Neural crest cell (in vitro differentiated cells): ENCODE measurements at regions not wholly inside any gene's neighbourhood (a gene's known extent, or its start where the extent isn't known, plus 50 kb on each side); places are given as distances from the start of the nearest gene placed in this dataset.

Experiments
- DNase-seq: peaks from one replicate; pipeline ENCODE4 v3.0.0; 2021; ENCODE audit warnings: low read depth, mixed read lengths, low spot score
- H3K27ac Mint-ChIP-seq: one replicate; pipeline ENCODE4 v1.8.0; 2021; ENCODE audit warnings: mild to moderate bottlenecking, mixed read lengths; ENCODE audit not compliant: unreplicated experiment
- H3K27me3 Mint-ChIP-seq: 2 replicates; pipeline ENCODE4 v1.8.0; 2021; ENCODE audit warnings: low read depth, mild to moderate bottlenecking, mixed read lengths
- H3K36me3 Mint-ChIP-seq: 2 replicates; pipeline ENCODE4 v1.8.0; 2021; ENCODE audit warnings: low read depth, mild to moderate bottlenecking, mixed read lengths
- H3K4me1 Mint-ChIP-seq: 2 replicates; pipeline ENCODE4 v1.8.0; 2021; ENCODE audit warnings: mixed read lengths
- H3K4me3 Mint-ChIP-seq: one replicate; pipeline ENCODE4 v1.8.0; 2021; ENCODE audit warnings: mild to moderate bottlenecking, mixed read lengths
- H3K9me3 Mint-ChIP-seq: 2 replicates; pipeline ENCODE4 v1.8.0; 2021; ENCODE audit warnings: mixed read lengths
- TF ChIP-seq, protein P1 (sequence below): fragments of 200-600 bp; sonication (generic); conservative IDR thresholded peaks from 2 replicates; pipeline ENCODE4 v1.5.0; 2021; ENCODE audit warnings: antibody characterized with exemption, mild to moderate bottlenecking

- no peaks in the 10 kb centered on the region for H3K36me3 Mint-ChIP-seq
- H3K9me3 Mint-ChIP-seq: no peaks in the 10 kb centered on the region
- no peak overlapping the region for H3K4me3 Mint-ChIP-seq
- H3K4me1 Mint-ChIP-seq: peaks cover 7% of the 10 kb centered on the region
- DNase-seq: no peak
- TF ChIP-seq, protein P1, sequence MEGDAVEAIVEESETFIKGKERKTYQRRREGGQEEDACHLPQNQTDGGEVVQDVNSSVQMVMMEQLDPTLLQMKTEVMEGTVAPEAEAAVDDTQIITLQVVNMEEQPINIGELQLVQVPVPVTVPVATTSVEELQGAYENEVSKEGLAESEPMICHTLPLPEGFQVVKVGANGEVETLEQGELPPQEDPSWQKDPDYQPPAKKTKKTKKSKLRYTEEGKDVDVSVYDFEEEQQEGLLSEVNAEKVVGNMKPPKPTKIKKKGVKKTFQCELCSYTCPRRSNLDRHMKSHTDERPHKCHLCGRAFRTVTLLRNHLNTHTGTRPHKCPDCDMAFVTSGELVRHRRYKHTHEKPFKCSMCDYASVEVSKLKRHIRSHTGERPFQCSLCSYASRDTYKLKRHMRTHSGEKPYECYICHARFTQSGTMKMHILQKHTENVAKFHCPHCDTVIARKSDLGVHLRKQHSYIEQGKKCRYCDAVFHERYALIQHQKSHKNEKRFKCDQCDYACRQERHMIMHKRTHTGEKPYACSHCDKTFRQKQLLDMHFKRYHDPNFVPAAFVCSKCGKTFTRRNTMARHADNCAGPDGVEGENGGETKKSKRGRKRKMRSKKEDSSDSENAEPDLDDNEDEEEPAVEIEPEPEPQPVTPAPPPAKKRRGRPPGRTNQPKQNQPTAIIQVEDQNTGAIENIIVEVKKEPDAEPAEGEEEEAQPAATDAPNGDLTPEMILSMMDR: no peak
- H3K27ac Mint-ChIP-seq: no peak overlapping the region
- peaks cover 2% of the 10 kb centered on the region for H3K27me3 Mint-ChIP-seq
Observed at GRCh38 chr9:89808756-89809181, 204.0 kb downstream of the GADD45G start.

DNA sequence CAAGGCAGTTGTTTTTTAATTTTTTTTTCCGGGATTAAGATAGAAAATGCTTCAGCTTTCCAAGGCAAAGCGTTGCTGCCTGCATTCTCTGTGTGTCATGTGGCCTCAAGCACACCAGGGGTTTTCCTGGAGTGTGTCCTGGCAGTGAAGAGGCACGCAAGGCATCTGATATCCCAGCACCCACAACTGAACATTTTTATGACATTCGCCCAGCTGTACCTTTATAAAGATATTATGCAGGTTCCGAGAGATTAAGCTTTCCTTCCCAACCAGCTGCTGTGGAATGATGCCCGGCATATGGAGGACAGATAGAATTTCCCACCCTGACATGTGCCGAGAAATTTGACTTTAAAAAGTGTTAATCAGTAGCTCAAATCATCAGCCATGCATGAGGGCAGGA lies 205.6 kb downstream of the GADD45G start:
- Mint-ChIP-seq H3K36me3 (no peaks in the 10 kb centered on the region), H3K4me1 (peaks cover 12% of the 10 kb centered on the region), H3K9me3 (no peaks in the 10 kb centered on the region), H3K27ac (no peak overlapping the region), H3K4me3 (no peak overlapping the region), H3K27me3 (peaks cover 2% of the 10 kb centered on the region)
- DNase-seq: no peak
- TF ChIP-seq, protein P1: no peak

GRCh38 chr9:89811356-89811755 lies 206.5 kb downstream of the GADD45G start:
- no peak for DNase-seq
- no peak overlapping the region for H3K4me3 Mint-ChIP-seq
- H3K36me3 Mint-ChIP-seq: no peaks in the 10 kb centered on the region
- no peak overlapping the region for H3K27ac Mint-ChIP-seq
- H3K4me1 Mint-ChIP-seq: peaks cover 12% of the 10 kb centered on the region
- TF ChIP-seq, protein P1: no peak
- H3K9me3 Mint-ChIP-seq: no peaks in the 10 kb centered on the region
- H3K27me3 Mint-ChIP-seq: peaks cover 2% of the 10 kb centered on the region

GRCh38 chr9:89811886-89812450 lies 207.2 kb downstream of the GADD45G start:
- Mint-ChIP-seq H3K4me1 (peaks cover 12% of the 10 kb centered on the region), H3K4me3 (no peak overlapping the region), H3K9me3 (no peaks in the 10 kb centered on the region), H3K27me3 (peaks cover 2% of the 10 kb centered on the region), H3K36me3 (no peaks in the 10 kb centered on the region), H3K27ac (no peak overlapping the region)
- DNase-seq: no peak
- TF ChIP-seq, protein P1: no peak

DNA sequence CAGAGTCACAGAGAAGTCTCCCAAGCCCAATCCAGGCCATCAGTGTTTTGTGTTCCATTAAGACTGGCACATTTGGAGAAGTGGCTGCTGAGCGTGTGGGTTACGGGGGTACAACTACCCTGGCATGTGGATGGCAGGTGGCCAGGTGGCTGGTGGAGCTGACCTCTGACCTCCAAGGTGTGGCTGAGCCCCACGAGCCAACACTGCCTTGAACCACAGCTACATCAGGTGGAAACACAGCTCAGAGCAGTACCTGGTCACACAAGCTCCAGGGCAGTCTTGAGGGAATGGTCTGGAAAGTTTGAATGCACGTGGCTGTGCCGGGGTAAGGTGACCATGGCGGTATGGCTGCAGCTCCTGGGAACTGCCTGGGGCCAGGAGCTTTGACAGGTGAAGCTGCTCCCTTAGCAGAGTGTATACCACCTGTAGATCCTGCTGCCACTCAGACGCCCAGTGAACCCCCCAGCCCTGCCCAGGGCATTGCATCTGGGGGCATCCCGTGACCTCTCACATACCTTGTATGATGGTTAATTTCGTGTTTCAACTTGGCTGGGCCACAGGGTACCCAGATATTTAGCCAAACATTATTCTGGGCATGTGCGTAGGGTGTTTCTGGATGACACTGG lies 207.9 kb downstream of the GADD45G start:
- Mint-ChIP-seq H3K4me1 (peaks cover 12% of the 10 kb centered on the region), H3K27me3 (peaks cover 5% of the 10 kb centered on the region), H3K27ac (no peak overlapping the region), H3K36me3 (no peaks in the 10 kb centered on the region), H3K4me3 (no peak overlapping the region), H3K9me3 (no peaks in the 10 kb centered on the region)
- DNase-seq: no peak
- TF ChIP-seq, protein P1: no peak
